Limb (tissue), 2 donors: ENCODE measurements at regions not wholly inside any gene's neighbourhood (a gene's known extent, or its start where the extent isn't known, plus 50 kb on each side); places are given as distances from the start of the nearest gene placed in this dataset.

Source experiments
- DNase-seq, 2 donors: peaks; one replicate each; pipeline ENCODE4 v3.0.0-alpha.2; 2016; ENCODE audit errors: extremely low spot score in 2 of 2

GRCh38 chr13:106177146-106177545 is 358.3 kb downstream of the EFNB2 start:
- DNase-seq = no peak

GRCh38 chr13:106176117-106176516 is 359.3 kb downstream of the EFNB2 start:
- DNase-seq = no peak

GRCh38 chr13:106173891-106174610 is 361.4 kb downstream of the EFNB2 start:
- no peak for DNase-seq

GRCh38 chr13:106173346-106173745 is 362.1 kb downstream of the EFNB2 start:
- no peak for DNase-seq

GRCh38 chr13:106172176-106172905 is 363.1 kb downstream of the EFNB2 start:
- no peak for DNase-seq

GRCh38 chr13:106163426-106163825 is 372.0 kb downstream of the EFNB2 start:
- DNase-seq = no peak

- DNase-seq = no peak
Observed at GRCh38 chr13:106161146-106161545, 374.3 kb downstream of the EFNB2 start.

- no peak for DNase-seq
Observed at GRCh38 chr13:106159295-106160195, 375.9 kb downstream of the EFNB2 start.

GRCh38 chr13:106156468-106156867 is 379.0 kb downstream of the EFNB2 start:
- DNase-seq = no peak

GRCh38 chr13:106155411-106155810 is 380.1 kb downstream of the EFNB2 start:
- DNase-seq = no peak

GRCh38 chr13:106153876-106154275 is 381.6 kb downstream of the EFNB2 start:
- no peak for DNase-seq

GRCh38 chr13:106153041-106153440 is 382.4 kb downstream of the EFNB2 start:
- no peak for DNase-seq

- DNase-seq = no peak
Observed at GRCh38 chr13:106152047-106152446, 383.4 kb downstream of the EFNB2 start.

- no peak for DNase-seq
Observed at GRCh38 chr13:106151056-106151699, 384.3 kb downstream of the EFNB2 start.

- no peak for DNase-seq
Observed at GRCh38 chr13:106145997-106146864, 389.2 kb downstream of the EFNB2 start.

GRCh38 chr13:106145070-106145469 is 390.4 kb downstream of the EFNB2 start:
- DNase-seq = no peak

- DNase-seq = no peak
Observed at GRCh38 chr13:106143930-106144709, 391.3 kb downstream of the EFNB2 start.

- no peak for DNase-seq
Observed at GRCh38 chr13:106143392-106143791, 392.1 kb downstream of the EFNB2 start.

GRCh38 chr13:106140476-106140875 is 395.0 kb downstream of the EFNB2 start:
- no peak for DNase-seq

GRCh38 chr13:106139942-106140341 is 395.5 kb downstream of the EFNB2 start:
- DNase-seq = no peak
